NOMO-1 (cell line): ENCODE measurements at regions not wholly inside any gene's neighbourhood (a gene's known extent, or its start where the extent isn't known, plus 50 kb on each side); places are given as distances from the start of the nearest gene placed in this dataset.
"Not testable (repeated sequence)": the region's sequence is repeated elsewhere in the genome, so short reads cannot be mapped to it uniquely, and the experiment has no call there.

Experiments
- DNase-seq, 2 experiments: peaks; one replicate each; lab custom pipeline; 2025; ENCODE audit not compliant: unreplicated experiment in 2 of 2; lab: John Stamatoyannopoulos, UW

GRCh38 chr22:19599004-19599403 lies 74.8 kb upstream of the CLDN5 start:
- DNase-seq: no peak

DNA sequence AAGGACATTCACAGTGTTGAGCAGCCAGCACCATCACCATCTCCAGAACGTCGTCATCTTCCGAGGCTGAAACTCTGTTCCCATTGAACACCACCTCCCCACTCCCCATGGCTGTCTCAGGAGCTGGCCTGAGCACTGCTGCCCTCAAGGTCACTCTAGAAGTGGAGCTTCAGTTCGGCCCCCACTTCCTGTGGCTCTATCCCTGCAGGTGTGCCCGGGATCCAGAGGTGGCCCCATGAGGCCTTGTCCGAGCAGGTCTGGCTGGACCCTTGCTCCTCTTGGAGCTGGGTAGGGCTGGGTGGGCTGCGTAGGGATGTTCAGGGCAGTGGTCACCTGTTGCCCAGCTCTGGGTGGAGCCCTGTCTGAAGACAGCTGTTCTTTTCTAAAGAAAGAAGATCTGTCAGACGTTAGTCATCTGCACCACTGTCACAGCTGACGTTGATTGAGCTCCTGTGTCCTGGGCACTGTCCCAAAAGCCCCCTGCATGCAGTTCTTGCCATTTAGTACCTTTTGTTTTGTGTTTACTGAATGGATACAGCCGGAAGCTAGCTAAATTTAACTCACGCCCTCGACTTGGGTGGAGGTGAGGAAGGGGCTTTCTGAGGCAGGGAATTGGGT lies 75.5 kb upstream of the CLDN5 start:
- no peak for DNase-seq

- DNase-seq: not testable (repeated sequence)
Measured at GRCh38 chr22:19603346-19603745, 79.1 kb upstream of the CLDN5 start.

- DNase-seq: no peak
Measured at GRCh38 chr22:19603767-19604166, 79.6 kb upstream of the CLDN5 start.

- no peak for DNase-seq
Measured at GRCh38 chr22:19604711-19605268, 80.6 kb upstream of the CLDN5 start.

DNA sequence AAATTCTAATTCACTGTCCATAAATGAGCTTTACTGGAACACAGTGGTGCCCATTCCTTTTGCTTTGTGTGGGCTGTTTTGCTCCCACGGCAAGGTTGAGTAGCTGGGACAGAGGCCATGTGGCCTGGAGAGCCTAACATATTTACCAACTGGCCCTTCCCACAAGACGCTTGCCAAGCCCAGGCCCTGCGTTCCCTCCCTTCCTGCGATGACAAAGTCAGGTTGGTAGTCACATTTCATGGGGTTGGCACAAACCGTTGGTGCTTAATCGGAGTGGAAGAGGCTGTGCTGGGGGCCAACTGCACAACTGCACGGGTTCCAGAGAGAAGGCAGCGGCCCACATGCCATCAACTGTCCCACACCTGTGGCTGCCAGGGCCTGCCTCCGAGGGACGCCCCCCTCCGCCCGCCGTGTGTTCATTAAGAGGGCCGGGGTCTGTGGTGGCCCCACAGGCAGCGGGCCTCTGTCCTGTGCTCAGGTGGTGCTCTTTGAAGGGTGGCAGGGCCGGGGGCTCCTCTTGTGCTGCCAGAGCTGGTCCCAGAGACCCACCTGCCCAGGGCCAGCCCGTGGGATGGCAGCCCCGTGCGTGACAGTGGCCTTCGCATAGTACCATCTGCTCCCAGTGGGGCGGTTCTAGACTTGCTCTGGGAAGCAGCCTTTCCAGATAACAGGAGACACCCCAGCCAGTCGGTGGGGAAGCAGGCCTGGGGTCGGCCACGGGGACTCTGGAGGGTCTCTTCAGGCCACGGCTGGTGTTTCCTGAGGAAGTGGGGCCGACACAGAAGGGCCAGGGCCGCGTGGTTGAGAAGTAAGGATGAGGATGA lies 81.5 kb upstream of the CLDN5 start:
- no peak for DNase-seq

DNA sequence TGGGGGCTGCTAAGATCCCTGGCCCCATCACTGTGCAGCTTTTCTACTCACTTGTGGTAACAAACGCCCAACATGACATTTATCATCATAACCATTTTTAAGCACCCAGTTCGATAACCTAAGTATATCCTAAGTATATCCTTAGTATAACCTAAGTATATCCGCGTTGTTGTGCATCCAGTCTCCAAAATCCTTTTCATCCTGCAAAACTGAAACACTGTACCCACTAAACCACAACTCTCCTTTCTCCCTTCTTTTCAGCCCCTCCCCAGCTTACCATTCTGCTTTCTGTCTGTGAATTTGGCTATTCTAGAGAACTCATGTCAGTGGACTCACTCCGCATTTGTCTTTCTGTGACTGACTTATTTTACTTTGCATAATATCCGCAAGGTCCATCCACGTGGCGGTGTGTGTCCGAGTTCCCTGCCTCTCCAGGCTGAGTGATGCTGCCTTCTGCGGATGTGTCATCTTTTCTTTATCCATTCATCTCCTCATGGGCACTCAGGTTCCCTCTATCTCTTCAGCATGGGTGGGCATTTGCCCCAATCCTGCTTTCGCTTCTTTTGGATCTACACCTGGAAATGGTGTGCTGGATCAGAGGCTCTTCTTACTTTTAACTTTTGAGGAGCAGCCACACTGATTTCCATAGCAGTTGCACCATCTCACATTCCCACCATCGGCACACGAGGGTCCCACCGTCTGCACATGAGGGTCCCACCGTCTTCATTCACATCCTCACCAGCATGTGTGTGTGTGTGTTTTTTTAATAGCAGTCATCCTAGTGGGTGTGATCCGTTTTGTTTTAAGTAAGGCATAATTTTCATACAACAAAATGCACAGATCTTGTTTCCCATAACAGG lies 82.4 kb upstream of the CLDN5 start:
- DNase-seq: no peak

DNA sequence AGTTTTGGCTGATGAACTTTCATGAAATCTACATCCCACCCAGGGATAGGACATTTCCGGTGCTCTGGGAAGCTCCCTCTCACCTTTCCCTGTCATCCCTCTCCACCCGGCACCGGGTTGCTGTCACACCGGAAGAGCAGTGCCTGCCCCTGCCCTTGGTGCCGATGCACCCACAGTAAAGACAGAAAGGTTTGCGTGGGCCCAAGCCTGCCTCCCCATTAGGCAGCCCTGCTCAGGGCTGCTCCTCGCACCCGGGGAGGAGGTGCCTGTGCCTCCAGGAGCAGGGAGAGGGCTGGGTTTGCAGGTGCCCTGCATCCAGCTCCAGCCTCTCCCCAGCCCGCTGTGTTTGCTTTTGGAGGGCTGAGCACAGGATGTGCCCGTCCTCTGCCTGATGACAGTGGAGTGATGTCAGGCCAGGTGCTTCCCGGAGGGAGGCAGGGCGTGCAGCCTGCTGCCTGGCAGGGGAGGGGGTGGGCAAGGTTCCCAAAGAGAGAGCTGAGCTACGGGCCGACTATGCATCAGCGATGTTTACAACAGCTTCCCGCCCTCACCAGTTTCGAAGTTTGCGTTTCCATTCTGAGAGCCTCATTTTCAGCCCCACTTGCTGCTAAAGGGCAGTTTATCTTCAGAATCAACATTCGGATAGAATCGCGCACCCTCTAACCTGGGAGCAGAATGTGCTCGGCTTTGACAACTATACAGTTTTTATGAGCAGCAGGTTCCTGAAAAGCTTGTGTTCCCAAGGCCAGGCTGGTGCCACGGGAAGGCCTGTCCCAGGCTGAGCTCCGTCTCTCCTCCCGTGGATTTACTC lies 83.2 kb upstream of the CLDN5 start:
- DNase-seq: no peak

- no peak for DNase-seq
Measured at GRCh38 chr22:19608003-19608690, 83.9 kb upstream of the CLDN5 start.

GRCh38 chr22:19609753-19610152 lies 85.5 kb upstream of the CLDN5 start:
- not testable (repeated sequence) for DNase-seq

DNA sequence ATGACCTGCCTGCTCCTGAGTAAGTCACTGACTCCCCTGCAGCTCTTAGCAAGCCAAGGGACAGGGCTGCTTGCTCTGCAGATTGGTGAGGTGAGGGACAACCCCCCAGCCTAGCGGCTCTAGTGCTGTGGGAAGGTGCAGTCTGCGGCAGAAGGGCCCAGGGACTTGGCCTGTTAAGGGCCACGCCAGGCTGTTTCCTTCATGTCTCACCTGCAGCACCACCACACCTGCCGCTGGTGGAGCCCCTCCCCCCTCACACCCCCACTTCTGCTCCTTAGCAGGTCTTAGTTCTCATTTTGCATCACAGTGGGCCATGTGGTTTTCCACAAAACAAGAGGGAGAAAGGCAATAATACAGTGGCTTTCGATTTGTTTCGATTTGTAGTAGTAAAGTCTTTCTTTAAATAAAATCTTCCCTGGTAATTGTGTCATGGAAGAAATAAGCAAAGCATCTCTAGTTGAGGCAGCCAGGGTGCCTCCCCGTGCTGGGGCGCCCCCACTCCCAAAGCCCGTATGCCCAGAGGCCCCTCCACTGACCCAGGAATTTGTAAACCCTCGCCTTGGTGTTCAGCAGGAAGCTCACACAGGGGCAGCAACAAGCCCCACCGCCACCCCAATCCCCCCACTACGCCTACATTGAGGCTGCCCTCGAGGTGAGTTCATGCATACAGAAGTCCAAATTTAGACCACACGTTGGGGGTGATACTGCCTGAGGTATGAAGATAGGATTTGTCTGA lies 86.5 kb upstream of the CLDN5 start:
- no peak for DNase-seq

- DNase-seq: no peak
Measured at GRCh38 chr22:19611590-19611989, 87.4 kb upstream of the CLDN5 start.

DNA sequence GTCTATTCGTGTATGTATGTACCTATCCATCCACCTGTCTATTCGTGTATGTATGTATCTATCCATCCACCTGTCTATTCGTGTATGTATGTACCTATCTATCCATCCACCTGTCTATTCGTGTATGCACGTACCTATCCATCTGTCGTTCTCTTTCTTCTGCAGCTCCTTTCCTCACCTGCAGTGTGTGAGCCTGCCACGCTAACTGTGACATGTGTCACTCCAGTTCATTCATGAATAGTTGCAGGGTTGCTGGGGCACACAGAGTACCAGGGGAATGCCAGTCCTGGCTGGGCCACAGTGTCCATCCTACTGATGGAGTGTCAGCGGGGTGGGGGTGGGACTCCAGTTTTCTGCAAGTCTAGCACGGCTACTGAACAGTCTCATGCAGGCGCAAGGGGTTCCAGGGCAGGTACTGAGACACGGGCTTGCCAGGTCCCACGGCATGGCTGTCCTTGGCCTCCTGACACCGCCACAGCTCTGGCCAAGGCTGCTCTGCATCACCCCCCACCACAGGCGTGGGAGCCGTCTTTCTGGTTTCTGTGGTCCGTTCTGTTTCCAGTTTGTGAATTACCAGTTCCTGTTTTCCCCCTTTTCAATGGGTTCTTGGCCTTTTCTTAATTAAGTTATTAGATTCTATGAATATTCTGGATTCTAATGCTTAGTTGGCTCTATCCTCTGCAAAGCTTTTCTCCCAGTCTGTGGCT lies 88.8 kb upstream of the CLDN5 start:
- DNase-seq: peak in 1 of 2 experiments; percentile 3

DNA sequence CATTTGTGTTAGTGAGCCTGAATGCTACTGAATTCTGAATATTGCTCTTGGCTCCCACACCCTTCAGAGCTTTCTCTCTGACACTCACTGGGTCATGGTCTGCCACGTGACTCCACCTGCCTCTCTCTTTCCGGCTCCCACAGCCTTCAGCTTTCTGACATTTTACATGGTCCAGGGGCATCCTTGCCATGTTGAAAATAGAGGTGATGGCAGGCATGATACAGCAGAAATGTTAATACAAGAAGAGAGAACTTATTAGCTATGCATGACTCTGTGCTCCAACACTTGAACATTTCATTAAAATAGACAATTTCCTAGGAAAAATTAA lies 90.3 kb upstream of the CLDN5 start:
- DNase-seq: no peak

DNA sequence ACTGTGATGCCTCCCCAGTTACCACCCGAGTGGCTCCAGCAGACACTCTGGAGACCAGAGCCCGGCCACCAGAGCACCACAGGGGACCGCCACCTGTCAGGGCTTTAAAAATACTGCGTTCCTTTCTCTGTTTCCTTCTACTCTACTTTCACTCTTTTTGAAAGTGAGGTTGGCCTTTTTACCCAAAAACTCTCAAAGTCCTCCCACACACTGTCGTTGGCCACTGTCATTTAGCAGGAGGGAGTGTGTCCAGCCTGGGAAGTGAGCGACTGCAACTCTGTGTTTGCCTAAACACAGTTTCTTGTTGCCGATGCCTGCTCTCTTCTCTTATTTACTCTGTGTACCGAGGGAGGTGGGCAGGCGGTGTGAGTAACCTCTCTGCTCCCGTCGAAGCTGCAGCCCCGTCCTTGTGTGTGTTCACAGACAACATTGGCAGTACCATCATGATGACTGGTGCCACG lies 90.8 kb upstream of the CLDN5 start:
- no peak for DNase-seq

DNA sequence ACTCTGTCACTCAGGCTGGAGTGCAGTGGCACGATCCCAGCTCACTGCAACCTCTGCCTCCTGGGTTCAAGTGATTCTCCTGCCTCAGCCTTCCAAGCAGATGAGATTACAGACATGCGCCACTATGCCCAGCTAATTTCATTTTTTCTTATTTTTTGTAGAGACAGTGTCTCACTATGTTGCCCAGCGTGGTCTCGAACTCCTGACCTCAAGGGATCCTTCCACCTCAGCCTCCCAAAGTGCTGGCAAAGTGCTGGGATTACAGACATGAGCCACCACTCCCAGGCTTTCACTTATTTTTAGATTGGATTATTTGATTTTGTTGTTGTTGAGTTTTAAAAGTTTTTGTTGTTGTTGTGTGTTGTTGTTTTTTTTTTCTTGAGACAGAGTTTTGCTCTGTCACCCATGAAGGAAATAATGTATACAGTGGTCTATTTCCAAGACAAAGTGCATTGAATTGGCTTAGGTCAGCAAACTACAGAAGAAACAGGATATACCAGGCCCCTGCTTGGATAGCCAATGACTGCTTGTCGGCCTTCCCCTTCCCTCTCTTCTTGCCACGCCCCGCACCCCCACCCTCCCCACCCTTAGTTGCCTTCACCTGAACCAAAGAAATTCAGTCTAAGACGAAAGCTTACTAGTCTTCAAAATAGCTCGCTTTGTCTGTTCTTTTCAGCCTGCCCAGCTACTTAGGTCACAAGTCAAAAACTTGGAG lies 91.8 kb upstream of the CLDN5 start:
- DNase-seq: no peak

- no peak for DNase-seq
Measured at GRCh38 chr22:19619144-19620009, 94.9 kb upstream of the SEPTIN5 start.
